Suppressor macrophage treated with lipopolysaccharide for 1 hour (primary cell): ENCODE measurements at regions not wholly inside any gene's neighbourhood (a gene's known extent, or its start where the extent isn't known, plus 50 kb on each side); places are given as distances from the start of the nearest gene placed in this dataset.

ENCODE experiments used
- DNase-seq, 3 donors: peaks; one replicate each; pipeline ENCODE4 v3.0.0-alpha.2; 2020 to 2022

DNA sequence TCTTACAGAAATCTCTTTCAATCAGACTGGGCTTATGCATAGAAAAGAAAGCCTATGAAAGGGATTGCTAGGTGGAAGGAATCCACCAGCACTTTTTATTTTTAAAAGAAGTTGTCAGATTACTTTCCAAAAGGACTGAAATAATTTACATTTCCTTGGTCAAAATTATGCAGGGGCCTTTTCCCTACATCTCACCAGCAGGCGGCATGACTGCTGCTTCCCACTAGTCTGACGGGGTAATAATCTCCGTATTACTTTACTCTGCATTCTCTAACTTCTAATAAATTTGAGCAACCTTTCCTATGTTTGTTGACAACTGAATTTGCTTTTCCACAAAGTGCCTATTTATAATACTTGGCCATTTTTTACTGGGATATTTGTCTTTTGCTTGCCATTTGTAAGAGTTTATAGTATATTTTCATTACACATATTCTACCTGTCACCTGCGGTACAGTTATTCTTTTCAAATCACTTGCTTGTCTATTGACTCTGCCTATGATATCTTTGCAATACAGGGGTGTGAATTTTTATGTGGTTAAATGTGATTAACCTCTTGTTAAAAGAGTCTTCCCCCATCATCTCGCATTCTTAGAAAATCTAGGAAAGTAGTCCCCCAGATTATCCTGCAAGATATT is 51.9 kb upstream of the USP47 start:
- DNase-seq = peak in 2 of 3 donors; percentile 18 to 30

DNA sequence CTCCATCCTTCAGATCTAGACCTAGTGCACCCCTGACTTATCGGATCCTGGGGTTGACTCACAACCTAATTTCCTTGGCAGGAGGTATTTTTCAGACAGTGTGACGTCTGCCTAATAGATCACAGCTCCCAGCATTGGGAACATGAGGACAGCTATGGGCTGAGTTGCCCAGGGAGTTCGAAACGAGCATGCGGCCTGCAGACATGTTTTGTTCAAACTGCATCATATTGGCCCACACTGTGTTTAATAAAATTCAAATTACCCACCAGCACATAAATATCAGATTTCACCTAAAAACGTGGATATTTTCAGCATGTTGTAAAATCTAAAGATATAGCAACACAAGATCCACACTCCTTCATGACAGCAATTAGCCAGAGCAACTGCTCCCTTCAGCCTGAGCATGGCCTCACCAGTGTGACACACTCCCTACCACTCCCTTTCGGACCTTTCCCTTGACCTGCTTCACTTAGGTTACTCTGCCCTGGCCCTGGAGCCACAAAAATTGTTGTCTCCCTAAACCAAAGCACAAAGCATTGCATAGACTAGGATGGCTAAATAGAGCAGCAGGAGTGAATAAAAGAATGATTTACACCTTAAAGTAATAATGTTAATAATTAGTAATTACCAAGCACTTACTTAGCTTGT is 53.6 kb upstream of the USP47 start:
- no peak for DNase-seq

DNA sequence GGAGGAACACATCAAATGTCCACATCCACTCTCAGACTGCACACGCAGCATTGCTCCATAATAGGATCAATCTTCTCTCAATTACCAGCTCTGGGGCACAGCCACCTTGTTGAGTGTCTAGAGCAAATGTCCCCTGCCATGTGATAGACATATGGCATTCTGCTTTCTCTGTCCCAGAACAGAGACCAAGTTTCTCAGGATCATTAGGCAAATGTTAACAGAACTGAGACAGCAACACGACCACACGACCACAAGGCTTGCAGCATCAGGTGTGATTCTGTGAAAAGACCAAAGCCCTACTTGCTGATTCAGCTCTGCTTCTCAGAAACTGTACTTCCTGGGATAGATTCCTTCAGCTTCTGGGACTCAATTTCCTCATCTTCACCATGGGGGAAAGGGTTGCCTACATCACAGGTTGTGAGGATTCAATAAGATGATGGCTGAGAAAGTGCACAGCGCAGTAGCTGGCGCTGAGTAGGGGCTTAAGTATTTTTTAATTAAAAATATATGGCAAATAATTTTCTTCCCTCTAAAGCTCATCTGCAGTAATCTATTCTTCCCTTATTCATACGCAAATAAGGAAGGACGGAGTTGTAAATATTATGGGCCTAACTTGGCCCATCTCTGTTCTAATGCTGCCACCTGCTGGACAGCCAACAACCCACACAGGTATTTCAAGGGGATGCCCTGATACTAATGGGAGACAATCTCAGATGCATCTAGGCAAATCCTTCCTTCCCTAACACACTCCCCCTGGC is 54.3 kb upstream of the USP47 start:
- DNase-seq = peak; percentile 78 to 85 (median 84)

DNA sequence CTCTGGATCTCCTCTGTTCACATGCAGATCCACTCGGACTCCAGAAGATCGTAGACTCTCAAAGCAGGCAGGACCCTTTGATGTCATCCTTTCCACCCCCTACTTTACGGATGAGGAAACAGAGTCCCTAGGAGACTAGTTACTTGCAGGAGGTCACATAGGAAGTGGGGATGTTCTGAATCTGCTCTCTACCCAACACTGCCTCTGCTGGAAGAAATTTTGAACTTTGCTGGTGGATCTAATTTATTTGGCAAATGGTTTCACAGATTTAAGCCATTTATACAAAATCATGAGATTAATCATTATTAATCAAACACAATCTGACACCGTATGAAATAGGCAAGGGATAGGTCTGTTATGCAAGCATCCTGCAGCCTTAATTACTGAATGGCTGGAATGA is 55.0 kb upstream of the USP47 start:
- DNase-seq = no peak

DNA sequence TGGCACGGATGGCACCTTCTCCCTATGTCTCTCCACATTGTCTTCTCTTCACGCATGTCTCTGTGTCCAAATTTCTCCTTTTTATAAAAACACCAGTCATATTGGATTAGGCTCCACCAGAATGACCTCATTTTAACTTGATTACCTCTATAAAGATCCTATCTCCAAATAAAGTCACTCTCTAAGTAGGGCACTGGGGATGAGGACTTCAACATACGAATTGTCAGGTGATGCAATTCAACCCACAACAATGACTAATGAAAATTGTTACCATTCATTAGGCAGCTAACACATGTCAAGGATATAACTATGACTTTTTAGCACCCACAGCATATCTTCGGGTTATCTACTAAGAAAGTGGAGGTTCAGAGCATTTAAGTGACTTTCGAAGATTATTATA is 55.5 kb upstream of the USP47 start:
- DNase-seq = peak in 2 of 3 donors; percentile 18 to 23

DNA sequence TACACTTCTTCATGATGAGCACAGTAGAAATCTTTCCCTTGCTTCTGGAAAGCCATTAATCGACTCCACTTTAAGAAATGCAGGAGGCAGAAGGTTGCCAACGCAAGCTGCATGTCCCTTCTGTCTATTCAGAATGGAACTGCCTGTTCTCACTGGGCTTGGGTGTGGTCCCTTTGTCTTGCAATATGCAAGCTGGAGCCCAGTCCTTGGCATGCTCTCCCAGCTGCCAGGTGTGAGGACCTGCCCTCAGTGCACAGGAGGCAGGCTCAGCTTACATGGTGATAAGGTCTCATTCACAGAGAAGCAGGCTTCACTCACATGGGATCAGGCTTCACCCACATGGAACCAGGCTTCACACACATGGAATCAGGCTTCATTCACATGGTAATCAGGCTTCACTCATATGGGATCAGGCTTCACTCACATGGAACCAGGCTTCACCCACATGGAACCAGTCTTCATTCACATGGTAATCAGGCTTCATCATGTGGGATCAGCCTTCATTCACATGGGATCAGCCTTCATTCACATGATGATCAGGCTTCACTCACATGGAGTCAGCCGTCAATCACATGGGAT is 59.2 kb upstream of the USP47 start:
- DNase-seq = no peak

DNA sequence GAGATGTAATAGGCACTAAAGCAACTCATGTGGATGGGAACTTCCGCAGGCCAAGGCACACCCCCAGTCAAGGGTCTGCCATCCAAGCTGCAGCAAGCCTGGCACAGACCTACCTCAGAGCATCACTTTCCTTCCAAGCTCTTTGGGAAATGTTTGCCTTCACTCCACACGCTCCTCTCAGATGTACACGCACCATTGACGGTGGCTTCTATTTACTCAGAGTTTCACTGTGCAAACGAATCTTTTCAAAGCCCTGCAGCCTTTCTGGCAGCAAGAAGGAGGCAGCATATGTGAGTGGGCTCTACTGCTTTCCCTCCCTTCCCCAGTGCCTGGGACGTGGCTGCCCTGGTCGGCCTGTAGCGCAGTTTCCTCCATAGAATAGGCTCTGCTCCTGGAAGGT is 60.9 kb upstream of the USP47 start:
- no peak for DNase-seq

DNA sequence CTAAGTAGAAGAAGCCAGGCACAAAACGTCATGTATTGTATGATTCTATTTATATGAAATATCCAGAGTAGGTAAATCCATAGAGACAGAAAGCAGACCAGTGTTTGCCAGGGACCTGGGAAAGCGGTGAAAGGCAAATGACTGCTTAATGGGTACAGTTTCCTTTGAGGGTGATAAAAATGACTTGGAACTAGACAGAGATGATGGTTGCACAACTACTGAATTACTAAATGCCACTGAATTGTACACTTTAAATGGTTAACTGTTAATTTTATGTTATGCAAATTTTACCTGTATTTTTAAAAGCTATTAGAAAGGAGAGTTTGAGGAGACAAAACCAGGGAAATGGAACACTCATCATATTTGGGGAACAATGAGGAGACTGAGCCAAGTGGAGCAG is 61.8 kb upstream of the USP47 start:
- DNase-seq = no peak

DNA sequence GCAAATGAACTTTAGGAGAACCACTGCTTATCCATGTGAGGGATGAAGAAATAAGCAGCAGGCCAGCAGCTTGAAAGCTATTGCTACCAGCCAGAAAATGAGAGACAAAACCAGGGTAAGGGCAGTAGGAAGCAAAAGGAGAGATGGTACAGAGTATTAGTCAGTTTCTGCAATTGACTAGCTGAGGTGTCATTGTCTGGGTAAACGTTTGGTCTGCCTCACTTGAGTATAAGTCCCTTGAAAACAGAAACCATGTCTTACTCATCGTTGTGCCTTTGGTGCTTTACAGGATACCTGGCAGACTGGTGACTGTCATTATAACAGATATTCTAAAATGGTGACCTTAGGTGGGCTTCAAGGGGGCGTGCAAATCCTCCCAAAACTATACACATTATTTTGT is 63.9 kb upstream of the USP47 start:
- DNase-seq = no peak

DNA sequence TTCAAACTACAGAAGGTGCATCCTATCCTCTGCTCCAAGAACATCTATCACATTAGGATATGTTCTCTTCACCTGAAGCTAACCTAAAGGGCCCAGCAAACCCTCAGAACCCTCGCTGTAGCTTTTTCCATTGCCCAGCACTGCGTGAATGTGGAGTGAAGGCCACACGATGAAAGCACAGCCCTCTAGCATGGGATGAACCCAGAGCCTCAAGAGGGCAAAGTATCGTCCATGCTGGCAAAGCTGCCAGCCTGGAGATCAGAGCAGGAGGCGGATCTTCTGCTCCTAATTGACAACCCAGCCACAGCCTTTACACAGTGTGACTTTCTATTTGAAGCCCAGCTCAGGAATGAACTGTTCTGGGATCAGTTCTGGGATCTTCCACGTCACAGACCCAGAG is 65.1 kb upstream of the USP47 start:
- DNase-seq = no peak

DNA sequence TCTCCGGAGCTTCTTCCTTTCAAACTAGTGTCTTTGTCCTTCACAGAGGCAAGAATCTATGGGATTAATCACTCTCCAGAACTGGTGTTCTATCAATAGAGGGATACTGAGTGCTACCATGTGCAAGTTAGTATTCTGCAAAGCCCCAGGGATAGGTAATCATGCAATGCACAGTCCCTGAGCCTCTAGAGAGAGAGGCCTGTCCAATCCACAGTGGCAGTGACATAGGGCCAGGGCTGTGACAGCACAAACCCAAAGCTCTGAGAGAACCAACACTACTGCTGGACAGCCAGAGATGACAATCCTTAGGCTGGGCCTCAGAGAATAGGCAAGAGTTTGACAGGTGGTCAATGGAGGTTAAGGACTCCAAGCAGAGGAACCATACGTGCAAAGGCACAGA is 66.8 kb upstream of the USP47 start:
- no peak for DNase-seq

DNA sequence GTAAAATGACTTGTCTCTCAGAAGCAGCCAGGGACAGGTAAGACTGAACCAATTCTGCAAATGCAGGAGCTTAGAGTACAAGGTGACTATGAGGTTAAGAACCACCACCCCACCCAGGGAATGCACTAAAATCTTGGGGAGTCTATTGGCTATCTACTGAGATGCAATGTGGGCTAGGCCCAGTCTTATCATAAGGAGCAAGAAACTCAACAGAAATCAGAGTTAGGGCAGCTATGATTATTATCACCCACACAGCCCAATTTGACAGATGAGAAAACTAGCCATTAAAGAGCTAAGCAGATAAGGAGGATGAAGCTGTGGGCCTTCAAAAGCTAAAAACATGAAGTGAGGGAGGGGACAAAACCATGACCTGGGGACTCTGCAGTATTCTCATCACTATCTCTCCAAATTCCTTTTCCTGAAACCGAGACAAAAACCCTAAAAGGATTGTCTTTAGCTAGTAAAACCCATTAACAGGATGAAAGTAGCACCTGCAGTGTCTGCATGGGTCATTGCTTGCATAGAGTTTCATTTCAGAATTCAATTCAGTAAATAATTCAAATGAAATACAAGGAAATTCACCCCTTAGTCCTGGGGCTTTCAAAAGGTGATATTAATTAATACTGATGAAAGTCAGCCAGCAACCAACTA is 68.8 kb upstream of the USP47 start:
- DNase-seq = no peak

DNA sequence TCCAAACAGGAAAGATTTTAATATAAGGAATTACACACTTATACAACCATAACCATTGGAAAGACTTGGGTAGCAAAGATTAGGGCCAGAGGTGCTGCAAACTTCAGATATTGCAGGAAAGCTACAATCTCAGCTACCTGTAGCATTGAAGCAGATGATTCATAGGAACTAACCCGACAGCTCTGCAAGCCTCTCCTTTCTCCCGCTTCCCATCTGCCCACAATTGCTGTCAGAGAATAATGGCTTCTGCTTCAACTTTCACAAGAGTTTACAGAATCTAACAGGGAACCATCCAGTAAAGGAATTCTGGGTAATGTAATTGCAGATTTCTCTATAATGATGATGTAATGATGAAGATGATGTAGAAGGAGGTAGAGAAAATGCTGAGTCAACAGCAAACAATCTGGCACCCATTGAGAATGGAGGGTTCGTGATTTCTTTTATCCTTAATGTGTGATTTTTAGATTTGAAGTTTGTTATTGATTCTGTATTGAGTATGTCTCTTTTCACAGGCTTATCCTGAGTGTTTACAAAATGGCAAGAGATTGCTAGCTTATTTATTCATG is 70.8 kb upstream of the USP47 start:
- DNase-seq = no peak

DNA sequence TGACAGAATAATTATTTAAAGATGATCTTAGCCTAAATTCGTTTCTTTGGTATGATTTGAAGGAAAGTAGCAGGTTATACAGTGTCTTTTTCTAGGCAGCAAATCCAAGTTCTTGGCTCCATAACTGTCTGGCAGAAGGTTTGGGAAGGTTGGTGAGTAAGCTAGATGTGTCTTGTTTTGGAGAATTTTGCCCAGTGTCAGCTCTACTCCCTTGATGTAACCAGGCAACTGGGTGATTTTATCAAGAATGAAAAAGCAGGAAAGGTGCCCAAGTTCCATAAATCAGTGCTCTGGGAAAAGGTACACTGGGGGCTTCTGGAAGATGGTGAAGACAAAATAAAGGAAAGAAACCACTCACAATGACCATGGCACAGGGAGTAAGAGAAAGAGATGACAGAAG is 71.5 kb upstream of the USP47 start:
- DNase-seq = no peak

DNA sequence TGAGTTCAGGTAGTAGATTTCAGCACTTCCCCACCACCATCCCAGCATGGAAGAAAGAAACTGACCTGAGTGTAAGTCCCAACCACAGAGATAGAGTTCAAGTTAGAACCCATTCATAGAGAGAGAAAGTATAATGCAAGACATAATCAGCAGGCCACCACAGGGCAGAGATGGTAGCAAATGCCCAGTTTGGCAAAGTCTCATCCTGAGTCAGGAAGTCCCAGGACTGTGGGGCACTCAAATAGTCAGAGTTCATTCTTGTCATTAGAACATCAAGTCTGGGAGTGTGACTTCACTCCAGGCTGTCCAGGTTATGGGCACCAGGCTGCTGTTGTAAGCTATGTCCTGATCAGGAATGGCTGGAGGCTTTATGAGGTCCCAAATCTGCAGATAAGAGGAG is 72.0 kb upstream of the USP47 start:
- DNase-seq = no peak

DNA sequence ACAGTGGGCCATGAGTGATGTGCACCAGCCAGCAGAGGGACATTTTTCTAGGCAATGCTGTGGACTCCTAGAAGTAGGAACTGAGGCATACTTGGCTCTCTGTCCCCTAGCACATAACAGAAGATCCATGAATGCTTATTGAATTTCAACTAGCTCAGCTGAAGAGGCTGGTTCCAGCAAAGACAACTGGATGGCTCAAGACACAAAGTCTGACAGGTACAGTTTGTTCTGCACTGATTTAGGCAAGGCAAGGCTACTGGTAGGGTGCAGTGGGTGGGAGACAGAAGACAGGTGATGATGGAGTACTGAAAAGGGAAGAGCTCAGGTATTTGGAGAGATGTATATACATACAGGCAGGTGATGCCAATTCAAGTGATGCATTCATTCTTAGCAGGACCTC is 72.4 kb upstream of the USP47 start:
- no peak for DNase-seq

DNA sequence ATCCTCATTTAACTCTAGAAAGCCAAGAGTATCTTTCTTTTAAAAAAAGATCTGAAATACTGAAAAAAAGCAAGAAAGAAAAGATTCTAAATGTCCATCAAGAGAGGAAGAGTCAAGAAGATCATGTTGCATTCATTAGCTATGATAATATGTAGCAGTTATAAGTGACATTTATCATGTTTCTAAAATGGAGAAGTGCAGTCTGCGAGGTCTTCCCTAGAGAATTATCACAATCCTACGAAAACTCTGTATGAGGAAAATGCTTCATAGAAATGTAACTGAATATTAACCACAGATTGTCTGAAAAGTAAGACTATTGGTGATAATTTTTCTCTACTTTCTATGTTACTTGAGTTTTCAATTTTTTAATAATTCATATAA is 77.4 kb upstream of the USP47 start:
- no peak for DNase-seq

DNA sequence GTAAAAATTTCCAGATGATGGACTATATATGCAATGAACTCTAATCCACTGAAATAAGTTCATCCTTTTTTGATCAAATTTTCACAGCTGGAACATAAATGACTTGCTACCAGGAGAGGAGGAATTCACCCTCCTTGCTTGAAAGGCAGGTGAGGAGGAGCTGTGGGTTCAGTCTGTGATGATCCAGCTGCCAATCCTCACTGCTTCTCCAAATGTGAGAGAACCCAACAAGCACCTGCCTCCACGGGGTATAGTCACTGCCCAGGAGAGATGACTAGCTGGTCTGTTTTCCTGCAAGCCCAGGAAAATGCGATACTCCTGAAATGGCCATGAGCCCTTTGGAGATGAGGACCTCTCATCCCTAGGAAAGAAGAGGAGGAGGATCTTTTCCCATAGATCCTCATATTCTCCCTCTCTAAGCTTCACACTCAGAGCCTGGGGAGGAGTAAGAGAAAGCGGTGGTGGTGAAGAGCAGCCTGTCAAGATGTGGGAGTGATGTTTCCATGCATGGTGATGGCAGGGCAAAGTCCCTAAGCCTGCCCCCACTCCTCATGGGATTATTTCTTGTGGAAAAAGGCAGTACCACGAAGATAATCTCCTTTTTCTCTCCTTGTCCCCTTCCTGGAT is 77.9 kb upstream of the USP47 start:
- no peak for DNase-seq

DNA sequence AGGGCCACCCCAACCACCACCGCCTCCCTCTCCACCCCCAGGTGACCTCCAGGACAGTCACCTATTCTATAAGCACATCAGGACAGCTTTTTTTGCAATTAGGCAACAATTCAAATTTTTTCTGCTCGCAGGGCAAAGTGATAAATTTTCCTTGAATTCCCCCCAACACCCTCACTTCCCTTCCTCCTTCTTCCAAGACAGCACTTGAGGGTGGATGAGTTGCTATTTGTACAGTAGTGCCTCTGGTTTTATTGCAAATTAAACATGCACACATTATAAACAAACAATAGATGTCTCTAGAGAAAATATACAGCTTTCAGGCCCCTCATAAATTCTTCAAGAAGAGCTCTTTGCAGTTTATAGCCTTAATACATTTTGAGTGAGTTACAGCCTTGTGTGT is 80.9 kb upstream of the USP47 start:
- no peak for DNase-seq

DNA sequence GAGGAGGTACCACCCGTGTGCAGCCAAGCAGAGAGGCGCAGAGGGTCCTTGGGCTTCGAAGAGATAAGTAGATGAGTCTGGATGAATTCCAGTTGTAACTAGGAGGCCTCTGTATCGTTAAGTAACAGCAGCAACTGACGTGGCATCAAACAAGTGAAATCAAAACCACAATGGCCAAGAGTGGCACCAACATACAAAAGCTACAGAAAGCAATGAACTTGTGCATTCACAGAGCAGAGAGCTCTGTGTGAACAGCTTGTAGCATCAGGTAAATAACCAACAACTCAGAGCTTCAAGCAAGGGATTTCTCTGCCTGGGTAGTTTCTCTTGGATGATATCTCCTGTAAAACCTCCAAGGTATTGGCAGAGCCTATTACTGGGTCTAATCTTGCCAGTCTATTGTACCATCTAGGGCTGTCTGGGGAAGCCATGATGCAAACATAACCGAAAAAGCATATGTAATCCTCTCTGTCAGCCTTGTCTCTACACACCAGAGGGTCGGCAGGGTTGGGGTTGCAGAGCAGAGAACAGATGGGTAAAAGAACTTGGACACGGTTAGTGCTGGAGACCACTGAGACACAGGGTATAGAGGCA is 83.1 kb upstream of the USP47 start:
- no peak for DNase-seq

DNA sequence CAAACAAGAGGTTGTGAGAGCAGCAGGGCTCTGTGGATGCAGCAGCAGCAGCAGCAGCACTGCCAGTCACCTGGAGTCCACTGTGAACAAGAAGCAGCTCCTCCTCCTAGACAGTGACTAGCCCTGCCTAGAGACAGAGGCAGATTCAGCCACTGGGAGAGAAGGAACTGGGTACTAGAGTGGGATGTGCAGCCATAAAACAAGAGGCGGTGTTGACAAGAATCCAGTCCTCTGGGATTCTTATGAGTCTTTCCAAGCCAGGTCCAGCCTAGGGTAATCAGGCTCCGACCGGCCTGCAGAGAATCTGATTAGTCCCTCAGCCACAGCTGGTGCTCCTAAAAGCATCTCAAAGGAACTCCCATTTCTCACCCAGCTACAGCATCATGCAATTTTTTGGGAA is 83.9 kb upstream of the USP47 start:
- no peak for DNase-seq

DNA sequence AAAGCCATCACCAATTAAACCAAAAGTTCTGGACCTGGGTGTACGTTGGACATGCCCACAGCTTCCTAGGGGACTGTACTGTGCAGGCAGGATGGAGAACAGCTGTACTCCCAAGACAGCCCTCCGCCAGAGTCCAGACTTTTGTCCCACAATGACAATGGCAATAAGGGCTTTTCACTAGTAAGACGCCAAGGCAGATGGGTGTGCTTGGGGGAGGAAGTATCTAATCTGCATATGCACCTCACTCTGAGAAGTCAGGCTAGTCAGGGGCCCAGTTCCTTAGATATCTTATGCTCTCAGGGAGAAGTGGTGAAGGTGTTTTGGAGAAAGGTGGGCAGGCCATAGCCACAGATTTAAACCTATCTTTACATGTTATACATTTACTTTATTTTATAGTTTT is 85.1 kb upstream of the USP47 start:
- no peak for DNase-seq
